ENCODE measurements at regions not wholly inside any gene's neighbourhood (a gene's known extent, or its start where the extent isn't known, plus 50 kb on each side); places are given as distances from the start of the nearest gene placed in this dataset.

DNA sequence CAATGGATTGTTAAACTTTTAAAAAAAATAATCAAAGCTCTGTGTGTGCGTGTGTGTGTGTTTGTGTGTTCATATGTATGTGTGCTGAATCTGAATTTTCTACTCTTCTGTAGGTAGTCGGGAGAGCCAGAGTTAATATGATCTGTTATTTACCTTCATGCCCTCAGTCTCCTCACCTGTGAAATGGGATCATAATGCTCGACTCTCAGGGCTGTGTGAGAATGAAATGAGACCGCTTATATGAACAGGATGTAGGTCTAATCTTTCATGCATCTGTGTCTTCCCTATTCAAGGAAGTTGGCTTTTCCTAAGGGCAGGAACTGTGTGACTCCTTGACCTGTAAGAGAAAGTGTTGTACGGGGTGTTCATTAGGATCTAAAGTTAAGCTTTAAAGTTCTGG lies 182.2 kb downstream of the RPLP1 start:
- no peak overlapping the region for H3K27ac ChIP-seq (ENCODE audit: low read length)
- H3K4me1 ChIP-seq (ENCODE audit: control insufficient read depth, insufficient read depth, low read length): no peaks in the 10 kb centered on the region
- H3K9me3 ChIP-seq (ENCODE audit: control insufficient read depth, insufficient read depth, low read depth, low read length): no peaks in the 10 kb centered on the region; the same call in 1 of the 2 replicates
- no peaks in the 10 kb centered on the region for H3K36me3 ChIP-seq (ENCODE audit: control insufficient read depth, insufficient read depth, low read length)
- CTCF ChIA-PET: no interaction called here
- in situ Hi-C loops (cut with HindIII; ENCODE audit: low pct_unique_long_range_greater_than_20kb, low sequenced_read_pairs): no loop called here
- BruUV-seq (replicated peaks): no TSS peak
- intact Hi-C loops (cut with micrococcal nuclease; ENCODE audit: unreplicated experiment): no loop called here
- POLR2A ChIA-PET: interaction anchor here (0.6 kb wide), 1 partner anchor 78 kb away, joined by 3 read pairs; no protein-coding TSS in a partner anchor
- no peak for DNase-seq (ENCODE audit: low read depth, low spot score)
- peaks cover 10% of the 10 kb centered on the region for H3K27me3 ChIP-seq (ENCODE audit: control insufficient read depth, insufficient read depth, low read length)
- TF ChIP-seq, protein P1, sequence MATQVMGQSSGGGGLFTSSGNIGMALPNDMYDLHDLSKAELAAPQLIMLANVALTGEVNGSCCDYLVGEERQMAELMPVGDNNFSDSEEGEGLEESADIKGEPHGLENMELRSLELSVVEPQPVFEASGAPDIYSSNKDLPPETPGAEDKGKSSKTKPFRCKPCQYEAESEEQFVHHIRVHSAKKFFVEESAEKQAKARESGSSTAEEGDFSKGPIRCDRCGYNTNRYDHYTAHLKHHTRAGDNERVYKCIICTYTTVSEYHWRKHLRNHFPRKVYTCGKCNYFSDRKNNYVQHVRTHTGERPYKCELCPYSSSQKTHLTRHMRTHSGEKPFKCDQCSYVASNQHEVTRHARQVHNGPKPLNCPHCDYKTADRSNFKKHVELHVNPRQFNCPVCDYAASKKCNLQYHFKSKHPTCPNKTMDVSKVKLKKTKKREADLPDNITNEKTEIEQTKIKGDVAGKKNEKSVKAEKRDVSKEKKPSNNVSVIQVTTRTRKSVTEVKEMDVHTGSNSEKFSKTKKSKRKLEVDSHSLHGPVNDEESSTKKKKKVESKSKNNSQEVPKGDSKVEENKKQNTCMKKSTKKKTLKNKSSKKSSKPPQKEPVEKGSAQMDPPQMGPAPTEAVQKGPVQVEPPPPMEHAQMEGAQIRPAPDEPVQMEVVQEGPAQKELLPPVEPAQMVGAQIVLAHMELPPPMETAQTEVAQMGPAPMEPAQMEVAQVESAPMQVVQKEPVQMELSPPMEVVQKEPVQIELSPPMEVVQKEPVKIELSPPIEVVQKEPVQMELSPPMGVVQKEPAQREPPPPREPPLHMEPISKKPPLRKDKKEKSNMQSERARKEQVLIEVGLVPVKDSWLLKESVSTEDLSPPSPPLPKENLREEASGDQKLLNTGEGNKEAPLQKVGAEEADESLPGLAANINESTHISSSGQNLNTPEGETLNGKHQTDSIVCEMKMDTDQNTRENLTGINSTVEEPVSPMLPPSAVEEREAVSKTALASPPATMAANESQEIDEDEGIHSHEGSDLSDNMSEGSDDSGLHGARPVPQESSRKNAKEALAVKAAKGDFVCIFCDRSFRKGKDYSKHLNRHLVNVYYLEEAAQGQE (IDR thresholded peaks at IDR 0.05; ENCODE audit: insufficient read depth in 1 of 2, low read depth in 2 of 2, low read length in 1 of 2): no peak
- no peak for TF ChIP-seq SIN3A (IDR thresholded peaks at IDR 0.05; ENCODE audit: borderline replicate concordance, insufficient read depth, low read depth, low read length)
- TF ChIP-seq POLR2AphosphoS5 (IDR thresholded peaks at IDR 0.05; ENCODE audit: low read depth, low read length): no peak
- TF ChIP-seq TCF7L2 (IDR thresholded peaks at IDR 0.05; ENCODE audit: low read depth, low read length): no peak
- no peak for TF ChIP-seq CTCF (IDR thresholded peaks at IDR 0.05)
- H3K4me3 ChIP-seq (ENCODE audit: low read depth in 2 of 2, low read length in 2 of 2): no peak overlapping the region
- ATAC-seq: no peak

GRCh38 chr15:69636169-69636915 lies 183.7 kb downstream of the RPLP1 start:
- DNase-seq (ENCODE audit: low read depth, low spot score) (no peak), ATAC-seq (no peak)
- in situ Hi-C loops (cut with HindIII; ENCODE audit: low pct_unique_long_range_greater_than_20kb, low sequenced_read_pairs): no loop called here
- Histone ChIP-seq H3K36me3 (ENCODE audit: control insufficient read depth, insufficient read depth, low read length) (no peaks in the 10 kb centered on the region), H3K27ac (ENCODE audit: low read length) (no peak overlapping the region), H3K4me3 (ENCODE audit: low read depth in 2 of 2, low read length in 2 of 2) (no peak overlapping the region), H3K27me3 (ENCODE audit: control insufficient read depth, insufficient read depth, low read length) (peaks cover 10% of the 10 kb centered on the region), H3K9me3 (ENCODE audit: control insufficient read depth, insufficient read depth, low read depth, low read length) (peaks cover 7% of the 10 kb centered on the region; the same call in 1 of the 2 replicates), H3K4me1 (ENCODE audit: control insufficient read depth, insufficient read depth, low read length) (no peaks in the 10 kb centered on the region)
- ChIA-PET CTCF (no interaction called here), POLR2A (no interaction called here)
- intact Hi-C loops (cut with micrococcal nuclease; ENCODE audit: unreplicated experiment): no loop called here
- BruUV-seq (replicated peaks): no TSS peak
- TF ChIP-seq TCF7L2 (IDR thresholded peaks at IDR 0.05; ENCODE audit: low read depth, low read length) (no peak), CTCF (IDR thresholded peaks at IDR 0.05) (no peak), SIN3A (IDR thresholded peaks at IDR 0.05; ENCODE audit: borderline replicate concordance, insufficient read depth, low read depth, low read length) (no peak), POLR2AphosphoS5 (IDR thresholded peaks at IDR 0.05; ENCODE audit: low read depth, low read length) (no peak)
- TF ChIP-seq, protein P1 (IDR thresholded peaks at IDR 0.05; ENCODE audit: insufficient read depth in 1 of 2, low read depth in 2 of 2, low read length in 1 of 2): no peak
